HG03342 (cell line): ENCODE measurements at regions not wholly inside any gene's neighbourhood (a gene's known extent, or its start where the extent isn't known, plus 50 kb on each side); places are given as distances from the start of the nearest gene placed in this dataset.

Experiments used
- ATAC-seq: cut with Tn5 transposase; IDR thresholded peaks from one replicate; pipeline ENCODE4 v1.9.1; 2021; ENCODE audit warnings: mild to moderate bottlenecking, moderate library complexity; ENCODE audit not compliant: unreplicated experiment

- ATAC-seq, result no peak
These were observed 70.4 kb upstream of the PDE10A start for GRCh38 chr6:165733489-165733791.

GRCh38 chr6:165732696-165733488 is 69.9 kb upstream of the PDE10A start:
- ATAC-seq, result no peak

- ATAC-seq, result peak; percentile 61
These were observed 66.4 kb upstream of the PDE10A start for GRCh38 chr6:165729307-165729936.

- no peak for ATAC-seq
These were observed 65.2 kb upstream of the PDE10A start for GRCh38 chr6:165728216-165728615.

GRCh38 chr6:165726965-165727381 is 63.9 kb upstream of the PDE10A start:
- ATAC-seq, result no peak

GRCh38 chr6:165726290-165726875 is 63.3 kb upstream of the PDE10A start:
- no peak for ATAC-seq

- ATAC-seq, result no peak
These were observed 62.2 kb upstream of the PDE10A start for GRCh38 chr6:165725201-165725600.

GRCh38 chr6:165723326-165723725 is 60.3 kb upstream of the PDE10A start:
- no peak for ATAC-seq

GRCh38 chr6:165722022-165722421 is 59.0 kb upstream of the PDE10A start:
- no peak for ATAC-seq

GRCh38 chr6:165721356-165721755 is 58.3 kb upstream of the PDE10A start:
- no peak for ATAC-seq

- ATAC-seq, result no peak
These were observed 55.5 kb upstream of the PDE10A start for GRCh38 chr6:165718491-165718891.

GRCh38 chr6:165717732-165718465 is 54.9 kb upstream of the PDE10A start:
- no peak for ATAC-seq

- no peak for ATAC-seq
These were observed 53.8 kb upstream of the PDE10A start for GRCh38 chr6:165716886-165717285.

- ATAC-seq, result no peak
These were observed 52.4 kb upstream of the PDE10A start for GRCh38 chr6:165715428-165715827.

- ATAC-seq, result no peak
These were observed 51.9 kb upstream of the PDE10A start for GRCh38 chr6:165714907-165715306.

- ATAC-seq, result no peak
These were observed 50.9 kb upstream of the PDE10A start for GRCh38 chr6:165713845-165714466.
